WTC11 (cell line): ENCODE measurements at regions not wholly inside any gene's neighbourhood (a gene's known extent, or its start where the extent isn't known, plus 50 kb on each side); places are given as distances from the start of the nearest gene placed in this dataset.
"Not testable (repeated sequence)": the region's sequence is repeated elsewhere in the genome, so short reads cannot be mapped to it uniquely, and the experiment has no call there.

ENCODE experiments used
- FOXK1 ChIP-seq: sonication (generic); formaldehyde crosslinking; IDR thresholded peaks from 2 replicates; pipeline ENCODE4 v1.8.0; 2022; ENCODE audit warnings: mild to moderate bottlenecking, moderate library complexity, missing genetic modification reagents
- JUN ChIP-seq: sonication (generic); formaldehyde crosslinking; IDR thresholded peaks from 2 replicates; pipeline ENCODE4 v1.8.0; 2023; ENCODE audit warnings: mild to moderate bottlenecking, missing genetic modification reagents
- TCF7 ChIP-seq: sonication (generic); formaldehyde crosslinking; IDR thresholded peaks from 2 replicates; pipeline ENCODE4 v1.8.0; 2022; ENCODE audit warnings: mild to moderate bottlenecking, low read depth, missing genetic modification reagents, moderate library complexity
- ZNF232 ChIP-seq: sonication (generic); formaldehyde crosslinking; IDR thresholded peaks from 2 replicates; pipeline ENCODE4 v1.8.0; 2022; ENCODE audit warnings: mild to moderate bottlenecking, missing genetic modification reagents
- ZNF396 ChIP-seq: fragments of 250-450 bp; sonication (Bioruptor Pico); IDR thresholded peaks from 2 replicates; pipeline ENCODE4 v1.8.0; 2021; ENCODE audit warnings: mild to moderate bottlenecking, moderate library complexity, borderline replicate concordance
- TF ChIP-seq, protein P1 (sequence below): sonication (generic); formaldehyde crosslinking; IDR thresholded peaks from 2 replicates; pipeline ENCODE4 v1.8.1; 2023; ENCODE audit warnings: mild to moderate bottlenecking, missing genetic modification reagents
- TF ChIP-seq, protein P2 (sequence below): sonication (generic); formaldehyde crosslinking; conservative IDR thresholded peaks from 2 replicates; pipeline ENCODE4 v1.8.1; 2022; ENCODE audit warnings: mild to moderate bottlenecking, missing genetic modification reagents
- TF ChIP-seq, protein P3 (sequence below): sonication (generic); formaldehyde crosslinking; IDR thresholded peaks from 2 replicates; pipeline ENCODE4 v1.8.1; 2023; ENCODE audit warnings: mild to moderate bottlenecking, missing genetic modification reagents, borderline replicate concordance
- TF ChIP-seq, protein P4 (sequence below): fragments of 200-600 bp; IDR thresholded peaks from 2 replicates; pipeline ENCODE4 v1.8.0; 2022; ENCODE audit warnings: antibody characterized with exemption
- TF ChIP-seq, protein P5 (sequence below): sonication (generic); formaldehyde crosslinking; IDR thresholded peaks from 2 replicates; pipeline ENCODE4 v1.8.0; 2022; ENCODE audit warnings: mild to moderate bottlenecking, missing genetic modification reagents
- TF ChIP-seq, protein P6 (sequence below): sonication (generic); formaldehyde crosslinking; IDR thresholded peaks from 2 replicates; pipeline ENCODE4 v1.8.1; 2022; ENCODE audit warnings: mild to moderate bottlenecking, moderate library complexity, missing genetic modification reagents
- TF ChIP-seq, protein P7 (sequence below): sonication (generic); formaldehyde crosslinking; IDR thresholded peaks from 2 replicates; pipeline ENCODE4 v1.8.1; 2022; ENCODE audit warnings: low read depth, missing genetic modification reagents, borderline replicate concordance
- TF ChIP-seq, protein P8 (sequence below): sonication (generic); formaldehyde crosslinking; IDR thresholded peaks from 2 replicates; pipeline ENCODE4 v1.8.1; 2023; ENCODE audit warnings: mild to moderate bottlenecking, missing genetic modification reagents, moderate library complexity

DNA sequence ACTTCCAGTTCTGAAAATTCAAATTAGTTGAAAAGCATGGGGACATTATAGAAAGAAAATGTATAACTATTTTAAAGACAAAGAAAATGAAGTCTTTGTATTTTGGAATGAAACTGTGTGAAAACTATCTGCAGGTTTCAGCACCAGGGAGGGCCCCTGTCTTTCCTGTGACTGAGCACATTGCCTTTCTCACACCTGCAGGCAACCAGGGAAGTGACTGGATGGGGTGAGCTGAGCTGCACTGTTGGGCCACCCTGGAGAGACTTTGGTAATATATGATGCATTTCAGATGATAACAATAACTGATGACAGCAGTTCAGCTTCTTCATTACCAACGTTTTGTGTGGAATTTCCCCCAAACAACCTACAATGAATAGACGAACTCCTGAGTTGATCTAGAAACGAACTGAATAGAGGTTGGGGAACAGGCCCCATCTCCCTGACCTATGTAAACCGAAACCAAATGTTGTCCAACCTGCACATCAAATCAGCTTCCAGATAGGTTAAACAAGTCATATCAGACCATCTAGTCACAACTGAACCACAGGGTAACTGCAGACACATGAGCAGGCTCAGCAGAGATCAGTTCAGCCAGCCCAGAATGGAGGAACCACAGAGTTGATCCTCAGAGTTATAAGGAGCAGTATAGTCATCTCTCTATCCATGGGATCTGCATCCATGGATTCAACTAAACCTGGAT is 1402.2 kb downstream of the RPIA start:
- TF ChIP-seq, protein P1, sequence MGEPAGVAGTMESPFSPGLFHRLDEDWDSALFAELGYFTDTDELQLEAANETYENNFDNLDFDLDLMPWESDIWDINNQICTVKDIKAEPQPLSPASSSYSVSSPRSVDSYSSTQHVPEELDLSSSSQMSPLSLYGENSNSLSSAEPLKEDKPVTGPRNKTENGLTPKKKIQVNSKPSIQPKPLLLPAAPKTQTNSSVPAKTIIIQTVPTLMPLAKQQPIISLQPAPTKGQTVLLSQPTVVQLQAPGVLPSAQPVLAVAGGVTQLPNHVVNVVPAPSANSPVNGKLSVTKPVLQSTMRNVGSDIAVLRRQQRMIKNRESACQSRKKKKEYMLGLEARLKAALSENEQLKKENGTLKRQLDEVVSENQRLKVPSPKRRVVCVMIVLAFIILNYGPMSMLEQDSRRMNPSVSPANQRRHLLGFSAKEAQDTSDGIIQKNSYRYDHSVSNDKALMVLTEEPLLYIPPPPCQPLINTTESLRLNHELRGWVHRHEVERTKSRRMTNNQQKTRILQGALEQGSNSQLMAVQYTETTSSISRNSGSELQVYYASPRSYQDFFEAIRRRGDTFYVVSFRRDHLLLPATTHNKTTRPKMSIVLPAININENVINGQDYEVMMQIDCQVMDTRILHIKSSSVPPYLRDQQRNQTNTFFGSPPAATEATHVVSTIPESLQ (CRISPR knock-in tag), result not testable (repeated sequence)
- TF ChIP-seq, protein P2, sequence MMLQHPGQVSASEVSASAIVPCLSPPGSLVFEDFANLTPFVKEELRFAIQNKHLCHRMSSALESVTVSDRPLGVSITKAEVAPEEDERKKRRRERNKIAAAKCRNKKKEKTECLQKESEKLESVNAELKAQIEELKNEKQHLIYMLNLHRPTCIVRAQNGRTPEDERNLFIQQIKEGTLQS, result not testable (repeated sequence)
- TF ChIP-seq, protein P3, sequence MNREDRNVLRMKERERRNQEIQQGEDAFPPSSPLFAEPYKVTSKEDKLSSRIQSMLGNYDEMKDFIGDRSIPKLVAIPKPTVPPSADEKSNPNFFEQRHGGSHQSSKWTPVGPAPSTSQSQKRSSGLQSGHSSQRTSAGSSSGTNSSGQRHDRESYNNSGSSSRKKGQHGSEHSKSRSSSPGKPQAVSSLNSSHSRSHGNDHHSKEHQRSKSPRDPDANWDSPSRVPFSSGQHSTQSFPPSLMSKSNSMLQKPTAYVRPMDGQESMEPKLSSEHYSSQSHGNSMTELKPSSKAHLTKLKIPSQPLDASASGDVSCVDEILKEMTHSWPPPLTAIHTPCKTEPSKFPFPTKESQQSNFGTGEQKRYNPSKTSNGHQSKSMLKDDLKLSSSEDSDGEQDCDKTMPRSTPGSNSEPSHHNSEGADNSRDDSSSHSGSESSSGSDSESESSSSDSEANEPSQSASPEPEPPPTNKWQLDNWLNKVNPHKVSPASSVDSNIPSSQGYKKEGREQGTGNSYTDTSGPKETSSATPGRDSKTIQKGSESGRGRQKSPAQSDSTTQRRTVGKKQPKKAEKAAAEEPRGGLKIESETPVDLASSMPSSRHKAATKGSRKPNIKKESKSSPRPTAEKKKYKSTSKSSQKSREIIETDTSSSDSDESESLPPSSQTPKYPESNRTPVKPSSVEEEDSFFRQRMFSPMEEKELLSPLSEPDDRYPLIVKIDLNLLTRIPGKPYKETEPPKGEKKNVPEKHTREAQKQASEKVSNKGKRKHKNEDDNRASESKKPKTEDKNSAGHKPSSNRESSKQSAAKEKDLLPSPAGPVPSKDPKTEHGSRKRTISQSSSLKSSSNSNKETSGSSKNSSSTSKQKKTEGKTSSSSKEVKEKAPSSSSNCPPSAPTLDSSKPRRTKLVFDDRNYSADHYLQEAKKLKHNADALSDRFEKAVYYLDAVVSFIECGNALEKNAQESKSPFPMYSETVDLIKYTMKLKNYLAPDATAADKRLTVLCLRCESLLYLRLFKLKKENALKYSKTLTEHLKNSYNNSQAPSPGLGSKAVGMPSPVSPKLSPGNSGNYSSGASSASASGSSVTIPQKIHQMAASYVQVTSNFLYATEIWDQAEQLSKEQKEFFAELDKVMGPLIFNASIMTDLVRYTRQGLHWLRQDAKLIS (CRISPR knock-in tag), result not testable (repeated sequence)
- TF ChIP-seq, protein P4, sequence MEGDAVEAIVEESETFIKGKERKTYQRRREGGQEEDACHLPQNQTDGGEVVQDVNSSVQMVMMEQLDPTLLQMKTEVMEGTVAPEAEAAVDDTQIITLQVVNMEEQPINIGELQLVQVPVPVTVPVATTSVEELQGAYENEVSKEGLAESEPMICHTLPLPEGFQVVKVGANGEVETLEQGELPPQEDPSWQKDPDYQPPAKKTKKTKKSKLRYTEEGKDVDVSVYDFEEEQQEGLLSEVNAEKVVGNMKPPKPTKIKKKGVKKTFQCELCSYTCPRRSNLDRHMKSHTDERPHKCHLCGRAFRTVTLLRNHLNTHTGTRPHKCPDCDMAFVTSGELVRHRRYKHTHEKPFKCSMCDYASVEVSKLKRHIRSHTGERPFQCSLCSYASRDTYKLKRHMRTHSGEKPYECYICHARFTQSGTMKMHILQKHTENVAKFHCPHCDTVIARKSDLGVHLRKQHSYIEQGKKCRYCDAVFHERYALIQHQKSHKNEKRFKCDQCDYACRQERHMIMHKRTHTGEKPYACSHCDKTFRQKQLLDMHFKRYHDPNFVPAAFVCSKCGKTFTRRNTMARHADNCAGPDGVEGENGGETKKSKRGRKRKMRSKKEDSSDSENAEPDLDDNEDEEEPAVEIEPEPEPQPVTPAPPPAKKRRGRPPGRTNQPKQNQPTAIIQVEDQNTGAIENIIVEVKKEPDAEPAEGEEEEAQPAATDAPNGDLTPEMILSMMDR, result not testable (repeated sequence)
- TF ChIP-seq, protein P5, sequence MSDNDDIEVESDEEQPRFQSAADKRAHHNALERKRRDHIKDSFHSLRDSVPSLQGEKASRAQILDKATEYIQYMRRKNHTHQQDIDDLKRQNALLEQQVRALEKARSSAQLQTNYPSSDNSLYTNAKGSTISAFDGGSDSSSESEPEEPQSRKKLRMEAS (CRISPR knock-in tag), result not testable (repeated sequence)
- TF ChIP-seq ZNF232 (CRISPR knock-in tag); TCF7; FOXK1; JUN; ZNF396 (CRISPR knock-in tag): not testable (repeated sequence)
- TF ChIP-seq, protein P6, sequence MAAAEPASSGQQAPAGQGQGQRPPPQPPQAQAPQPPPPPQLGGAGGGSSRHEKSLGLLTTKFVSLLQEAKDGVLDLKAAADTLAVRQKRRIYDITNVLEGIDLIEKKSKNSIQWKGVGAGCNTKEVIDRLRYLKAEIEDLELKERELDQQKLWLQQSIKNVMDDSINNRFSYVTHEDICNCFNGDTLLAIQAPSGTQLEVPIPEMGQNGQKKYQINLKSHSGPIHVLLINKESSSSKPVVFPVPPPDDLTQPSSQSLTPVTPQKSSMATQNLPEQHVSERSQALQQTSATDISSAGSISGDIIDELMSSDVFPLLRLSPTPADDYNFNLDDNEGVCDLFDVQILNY (CRISPR knock-in tag), result not testable (repeated sequence)
- TF ChIP-seq, protein P7, sequence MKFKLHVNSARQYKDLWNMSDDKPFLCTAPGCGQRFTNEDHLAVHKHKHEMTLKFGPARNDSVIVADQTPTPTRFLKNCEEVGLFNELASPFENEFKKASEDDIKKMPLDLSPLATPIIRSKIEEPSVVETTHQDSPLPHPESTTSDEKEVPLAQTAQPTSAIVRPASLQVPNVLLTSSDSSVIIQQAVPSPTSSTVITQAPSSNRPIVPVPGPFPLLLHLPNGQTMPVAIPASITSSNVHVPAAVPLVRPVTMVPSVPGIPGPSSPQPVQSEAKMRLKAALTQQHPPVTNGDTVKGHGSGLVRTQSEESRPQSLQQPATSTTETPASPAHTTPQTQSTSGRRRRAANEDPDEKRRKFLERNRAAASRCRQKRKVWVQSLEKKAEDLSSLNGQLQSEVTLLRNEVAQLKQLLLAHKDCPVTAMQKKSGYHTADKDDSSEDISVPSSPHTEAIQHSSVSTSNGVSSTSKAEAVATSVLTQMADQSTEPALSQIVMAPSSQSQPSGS (CRISPR knock-in tag), result not testable (repeated sequence)
- TF ChIP-seq, protein P8, sequence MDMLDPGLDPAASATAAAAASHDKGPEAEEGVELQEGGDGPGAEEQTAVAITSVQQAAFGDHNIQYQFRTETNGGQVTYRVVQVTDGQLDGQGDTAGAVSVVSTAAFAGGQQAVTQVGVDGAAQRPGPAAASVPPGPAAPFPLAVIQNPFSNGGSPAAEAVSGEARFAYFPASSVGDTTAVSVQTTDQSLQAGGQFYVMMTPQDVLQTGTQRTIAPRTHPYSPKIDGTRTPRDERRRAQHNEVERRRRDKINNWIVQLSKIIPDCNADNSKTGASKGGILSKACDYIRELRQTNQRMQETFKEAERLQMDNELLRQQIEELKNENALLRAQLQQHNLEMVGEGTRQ (CRISPR knock-in tag), result not testable (repeated sequence)
